ENCODE measurements at regions not wholly inside any gene's neighbourhood (a gene's known extent, or its start where the extent isn't known, plus 50 kb on each side); places are given as distances from the start of the nearest gene placed in this dataset.

GRCh38 chr5:111854186-111854585 is 97.2 kb upstream of the NREP start:
- TF ChIP-seq POLR2AphosphoS5 (IDR thresholded peaks at IDR 0.05): no peak
- TF ChIP-seq POLR2A (IDR thresholded peaks at IDR 0.05): no peak
